Gastrocnemius medialis (tissue), 4 donors: ENCODE measurements at regions not wholly inside any gene's neighbourhood (a gene's known extent, or its start where the extent isn't known, plus 50 kb on each side); places are given as distances from the start of the nearest gene placed in this dataset.

Source experiments
- CTCF ChIP-seq, 5 experiments: fragments of 450-650 bp in 3 of 5; fragments of 200-600 bp in 2 of 5; sonication (generic) in 2 of 5; IDR thresholded peaks in 4 of 5; conservative IDR thresholded peaks in 1 of 5; 1 replicate in 4 of 5; 2 replicates in 1 of 5; pipeline ENCODE4 v1.5.1; 2016 to 2019; ENCODE audit warnings: antibody characterized with exemption in 5 of 5, mild to moderate bottlenecking in 3 of 5, moderate library complexity in 3 of 5
- POLR2A ChIP-seq, 2 donors: fragments of 450-650 bp; IDR thresholded peaks; one replicate each; pipeline ENCODE4 v1.6.1; 2017; ENCODE audit warnings: antibody characterized with exemption in 2 of 2, mild to moderate bottlenecking in 2 of 2, moderate library complexity in 2 of 2

GRCh38 chr3:78174821-78175220 lies 1134.9 kb downstream of the ROBO2 start:
- TF ChIP-seq CTCF (IDR thresholded peaks at IDR 0.05 in 4 of 5, conservative IDR thresholded peaks at IDR 0.05 in 1 of 5) (no peak), POLR2A (IDR thresholded peaks at IDR 0.05) (no peak)
